NOMO-1 (cell line): ENCODE measurements at regions not wholly inside any gene's neighbourhood (a gene's known extent, or its start where the extent isn't known, plus 50 kb on each side); places are given as distances from the start of the nearest gene placed in this dataset.
"Not testable (repeated sequence)": the region's sequence is repeated elsewhere in the genome, so short reads cannot be mapped to it uniquely, and the experiment has no call there.

Experiments used
- DNase-seq, 2 experiments: peaks; one replicate each; lab custom pipeline; 2025; ENCODE audit not compliant: unreplicated experiment in 2 of 2; lab: John Stamatoyannopoulos, UW

- DNase-seq = no peak
Observed at GRCh38 chr3:191641789-191642188, 180.8 kb downstream of the PYDC2 start.

- DNase-seq = no peak
Observed at GRCh38 chr3:191644291-191644690, 183.3 kb downstream of the PYDC2 start.

GRCh38 chr3:191646242-191646641, 185.3 kb downstream of the PYDC2 start:
- DNase-seq = no peak

GRCh38 chr3:191648787-191649186, 187.8 kb downstream of the PYDC2 start:
- no peak for DNase-seq

- no peak for DNase-seq
Observed at GRCh38 chr3:191649626-191650025, 188.7 kb downstream of the PYDC2 start.

- DNase-seq = not testable (repeated sequence)
Observed at GRCh38 chr3:191658781-191659419, 197.9 kb downstream of the PYDC2 start.

- DNase-seq = not testable (repeated sequence)
Observed at GRCh38 chr3:191662150-191662549, 201.2 kb downstream of the PYDC2 start.

GRCh38 chr3:191680989-191681597, 220.1 kb downstream of the PYDC2 start:
- DNase-seq = no peak

- no peak for DNase-seq
Observed at GRCh38 chr3:191682961-191683360, 222.0 kb downstream of the PYDC2 start.

- no peak for DNase-seq
Observed at GRCh38 chr3:191686626-191687025, 225.7 kb downstream of the PYDC2 start.

GRCh38 chr3:191688756-191689433, 227.9 kb downstream of the PYDC2 start:
- DNase-seq = no peak

GRCh38 chr3:191691184-191691583, 230.2 kb downstream of the PYDC2 start:
- DNase-seq = not testable (repeated sequence)

- DNase-seq = no peak
Observed at GRCh38 chr3:191695131-191695814, 234.3 kb downstream of the PYDC2 start.

GRCh38 chr3:191695815-191696153, 234.8 kb downstream of the PYDC2 start:
- DNase-seq = no peak

GRCh38 chr3:191696348-191696747, 235.4 kb downstream of the PYDC2 start:
- no peak for DNase-seq

GRCh38 chr3:191699546-191699945, 238.6 kb downstream of the PYDC2 start:
- DNase-seq = no peak

GRCh38 chr3:191702121-191702520, 241.2 kb downstream of the PYDC2 start:
- DNase-seq = no peak

GRCh38 chr3:191707817-191708216, 246.9 kb downstream of the PYDC2 start:
- no peak for DNase-seq

- DNase-seq = no peak
Observed at GRCh38 chr3:191715585-191715984, 254.6 kb downstream of the PYDC2 start.

GRCh38 chr3:191721390-191721861, 260.5 kb downstream of the PYDC2 start:
- no peak for DNase-seq

GRCh38 chr3:191721990-191722389, 261.0 kb downstream of the PYDC2 start:
- no peak for DNase-seq
